LNCAP (cell line): ENCODE measurements at regions not wholly inside any gene's neighbourhood (a gene's known extent, or its start where the extent isn't known, plus 50 kb on each side); places are given as distances from the start of the nearest gene placed in this dataset.

Source experiments
- TF ChIP-seq, protein P1 (sequence below): fragments of 450-650 bp; IDR thresholded peaks from 2 replicates; pipeline ENCODE4 v1.5.1; 2017; ENCODE audit warnings: mild to moderate bottlenecking

DNA sequence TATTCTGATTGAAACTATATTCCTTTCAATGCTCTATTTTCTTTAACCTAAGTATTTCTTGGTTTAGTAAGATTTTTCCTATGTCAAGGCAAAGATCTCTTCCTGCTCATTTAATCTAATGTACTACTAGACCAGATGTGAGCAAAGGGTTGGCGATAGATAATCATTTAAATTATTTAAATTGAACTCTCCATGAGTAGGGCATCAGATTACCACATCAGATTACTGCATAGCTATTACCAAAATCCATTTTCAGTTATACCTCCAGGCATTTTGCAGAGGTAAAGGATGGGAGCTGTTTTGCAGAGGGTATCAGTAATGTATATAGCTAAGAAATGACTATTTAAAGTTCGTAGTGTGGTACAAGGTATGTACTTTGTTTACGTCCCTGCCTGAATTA is 607.9 kb downstream of the PTPRC start:
- TF ChIP-seq, protein P1, sequence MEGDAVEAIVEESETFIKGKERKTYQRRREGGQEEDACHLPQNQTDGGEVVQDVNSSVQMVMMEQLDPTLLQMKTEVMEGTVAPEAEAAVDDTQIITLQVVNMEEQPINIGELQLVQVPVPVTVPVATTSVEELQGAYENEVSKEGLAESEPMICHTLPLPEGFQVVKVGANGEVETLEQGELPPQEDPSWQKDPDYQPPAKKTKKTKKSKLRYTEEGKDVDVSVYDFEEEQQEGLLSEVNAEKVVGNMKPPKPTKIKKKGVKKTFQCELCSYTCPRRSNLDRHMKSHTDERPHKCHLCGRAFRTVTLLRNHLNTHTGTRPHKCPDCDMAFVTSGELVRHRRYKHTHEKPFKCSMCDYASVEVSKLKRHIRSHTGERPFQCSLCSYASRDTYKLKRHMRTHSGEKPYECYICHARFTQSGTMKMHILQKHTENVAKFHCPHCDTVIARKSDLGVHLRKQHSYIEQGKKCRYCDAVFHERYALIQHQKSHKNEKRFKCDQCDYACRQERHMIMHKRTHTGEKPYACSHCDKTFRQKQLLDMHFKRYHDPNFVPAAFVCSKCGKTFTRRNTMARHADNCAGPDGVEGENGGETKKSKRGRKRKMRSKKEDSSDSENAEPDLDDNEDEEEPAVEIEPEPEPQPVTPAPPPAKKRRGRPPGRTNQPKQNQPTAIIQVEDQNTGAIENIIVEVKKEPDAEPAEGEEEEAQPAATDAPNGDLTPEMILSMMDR = no peak

DNA sequence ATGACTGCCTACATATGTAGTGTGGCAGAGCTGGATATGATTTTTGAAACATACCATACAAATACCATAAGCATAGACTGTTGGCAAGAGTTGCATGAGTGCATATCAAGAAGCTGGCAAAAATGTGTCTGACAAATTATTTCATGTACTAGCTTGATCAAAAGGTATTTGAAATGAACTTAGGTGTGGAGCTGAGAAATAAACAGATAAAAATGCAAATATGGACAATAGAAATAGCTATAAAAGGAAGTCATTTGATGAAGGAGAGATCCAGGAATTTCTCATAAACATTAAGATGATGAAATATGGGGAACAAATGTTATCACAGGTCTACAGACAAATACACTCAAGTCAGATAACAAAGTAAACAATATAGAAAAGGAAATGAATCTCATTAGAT is 609.1 kb downstream of the PTPRC start:
- TF ChIP-seq, protein P1 = no peak

DNA sequence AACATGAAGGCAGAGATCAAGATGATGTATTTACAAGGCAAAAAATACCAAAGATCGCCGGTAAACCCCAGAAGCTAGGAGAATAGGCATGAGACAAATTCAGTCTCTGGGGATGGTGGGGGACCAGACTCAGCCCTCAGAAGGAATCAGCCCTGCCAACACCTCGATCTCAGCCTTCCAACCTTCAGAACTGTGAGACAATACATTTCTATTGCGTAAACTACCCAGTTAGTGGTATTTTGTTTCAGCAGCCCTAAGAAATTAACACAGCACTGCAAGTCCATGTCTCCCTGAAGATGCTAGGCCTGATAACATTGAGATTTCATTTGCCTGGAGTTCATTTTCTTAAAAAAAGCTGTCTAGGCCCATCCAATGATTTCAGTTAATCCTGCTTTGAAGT is 622.5 kb downstream of the PTPRC start:
- TF ChIP-seq, protein P1 = no peak

DNA sequence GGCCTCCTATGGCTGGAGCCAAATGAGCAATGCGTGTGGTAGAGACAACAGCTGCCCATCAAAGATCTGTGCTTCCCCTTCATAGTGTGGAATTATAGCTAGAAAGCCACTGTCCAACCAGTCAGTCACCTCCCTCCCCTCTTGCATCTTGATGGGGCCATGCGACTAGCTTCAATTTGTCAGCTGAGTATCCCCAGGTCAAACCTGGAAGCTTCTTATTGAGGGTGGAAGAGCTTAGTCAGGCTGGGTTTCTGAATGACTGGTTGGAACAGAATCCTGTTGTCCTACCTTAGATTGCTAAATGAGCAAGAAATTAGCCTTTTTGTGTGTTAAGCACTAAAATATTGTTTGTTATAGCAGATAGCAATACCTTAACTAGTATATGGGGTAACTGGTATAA is 625.4 kb downstream of the PTPRC start:
- TF ChIP-seq, protein P1 = no peak

DNA sequence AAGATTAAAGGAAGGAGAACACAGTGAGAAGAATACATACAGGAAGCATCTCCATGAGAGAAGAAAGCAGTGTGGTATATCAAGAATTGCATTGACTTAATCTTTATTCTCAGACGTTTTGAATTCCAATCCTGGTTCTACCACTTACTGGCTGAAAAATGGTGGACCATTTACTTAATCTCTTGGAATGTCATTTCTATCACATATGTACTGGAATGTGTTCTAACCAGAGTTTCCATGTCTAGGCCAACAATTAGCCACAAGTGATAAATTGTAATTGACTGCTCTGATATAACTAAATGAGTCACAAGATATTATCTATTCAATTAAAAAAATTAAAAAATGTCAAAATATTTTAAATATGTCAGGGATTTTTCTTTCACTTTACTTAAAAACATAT is 626.1 kb downstream of the PTPRC start:
- TF ChIP-seq, protein P1 = no peak

DNA sequence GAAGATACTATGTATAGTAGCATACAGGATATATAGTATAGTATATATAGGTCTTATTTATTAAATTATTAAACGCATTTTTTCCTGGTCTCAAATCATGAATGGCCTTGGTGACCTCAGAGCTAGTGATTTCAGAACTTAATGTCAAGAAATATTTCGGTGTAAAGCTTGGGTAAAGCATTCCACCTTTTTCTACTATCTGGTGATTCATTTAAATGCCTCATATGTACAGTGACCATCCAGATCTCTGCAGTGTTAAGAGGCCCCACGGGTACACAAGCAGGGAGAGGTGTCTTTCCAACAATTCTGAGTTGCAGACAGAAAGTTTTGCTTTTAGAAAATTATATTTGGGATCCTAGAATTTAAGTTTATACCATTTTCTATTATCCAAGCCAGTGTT is 626.5 kb downstream of the PTPRC start:
- TF ChIP-seq, protein P1 = no peak

DNA sequence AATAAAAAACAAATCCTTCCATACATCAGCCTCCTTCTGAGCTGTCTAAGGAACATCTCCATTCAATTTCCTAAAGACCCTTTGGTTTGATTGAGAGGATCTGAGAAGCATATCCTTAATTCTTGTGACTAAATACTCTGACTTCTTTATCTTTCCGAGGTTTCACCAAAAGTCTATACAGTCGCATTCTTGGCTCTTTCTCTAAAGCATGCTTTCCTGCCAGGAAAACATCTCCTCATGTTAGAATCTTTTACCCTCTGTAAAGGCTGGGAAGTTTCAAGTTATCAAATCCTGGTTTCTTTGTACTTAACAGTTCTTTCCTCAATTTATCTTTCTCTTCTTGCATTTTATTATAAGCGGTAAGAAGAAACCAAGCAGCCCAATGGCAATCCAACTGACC is 630.4 kb downstream of the PTPRC start:
- TF ChIP-seq, protein P1 = no peak

DNA sequence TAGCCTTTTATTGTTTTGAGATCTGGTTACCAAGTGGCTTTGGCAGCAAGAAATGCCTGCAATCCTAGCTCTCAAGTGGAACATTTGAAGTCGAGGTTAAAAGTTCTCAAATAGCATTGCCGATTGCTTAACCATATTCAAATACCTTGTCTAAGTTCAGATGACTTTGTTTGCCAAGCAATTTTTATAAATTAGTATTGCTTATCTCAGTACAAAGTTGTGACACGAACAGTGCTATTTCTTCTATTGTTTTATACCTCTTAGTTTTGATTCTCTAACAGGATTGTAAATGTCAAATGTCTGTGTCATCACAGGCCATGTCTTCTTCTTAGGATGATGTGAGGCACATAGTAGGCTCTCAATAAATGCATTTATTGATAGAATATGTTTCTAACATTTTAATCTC is 633.3 kb downstream of the PTPRC start:
- TF ChIP-seq, protein P1 = no peak
